GM18508 (cell line): ENCODE measurements at regions not wholly inside any gene's neighbourhood (a gene's known extent, or its start where the extent isn't known, plus 50 kb on each side); places are given as distances from the start of the nearest gene placed in this dataset.

Experiments
- ATAC-seq: cut with Tn5 transposase; IDR thresholded peaks from one replicate; pipeline ENCODE4 v1.9.1; 2021; ENCODE audit warnings: moderate number of reproducible peaks; ENCODE audit not compliant: insufficient read depth, unreplicated experiment

DNA sequence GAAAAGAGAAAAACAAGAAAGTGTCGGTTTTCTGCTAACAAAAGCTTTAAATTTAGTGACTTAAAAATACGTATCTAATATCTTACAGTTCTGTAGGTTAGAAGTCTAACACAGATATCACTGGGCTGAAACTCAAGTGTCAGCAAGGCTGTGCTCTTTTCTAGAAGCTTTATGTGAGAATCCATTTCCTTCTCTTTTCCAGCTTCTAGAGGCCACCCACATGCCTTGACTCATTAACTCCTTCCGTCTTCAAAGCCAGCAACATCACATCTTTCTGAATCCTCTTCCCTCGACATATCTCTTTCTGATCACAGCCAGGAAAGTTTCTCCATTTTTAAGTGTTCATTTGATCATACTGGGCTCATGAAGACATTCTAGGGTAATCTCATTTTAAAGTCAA is 262.0 kb downstream of the MAFB start:
- no peak for ATAC-seq

DNA sequence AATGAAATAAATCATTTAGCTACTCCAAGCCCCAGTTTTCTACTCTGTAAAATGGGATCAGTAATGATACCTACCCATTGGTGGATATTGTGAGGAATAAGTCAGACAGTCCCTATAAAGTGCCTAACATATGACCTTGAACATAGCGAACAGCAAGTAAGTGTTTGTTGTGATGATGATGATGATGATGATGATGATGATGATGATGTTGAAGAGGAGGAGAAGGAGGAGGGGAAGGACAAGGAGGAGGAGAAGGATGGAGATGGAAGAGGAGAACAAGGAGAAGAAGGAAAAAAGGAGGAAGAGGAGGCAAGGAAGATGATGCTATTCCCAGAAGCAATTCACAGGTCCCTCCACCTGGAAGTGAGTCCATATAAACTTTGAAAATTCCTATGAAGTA is 264.3 kb downstream of the MAFB start:
- ATAC-seq: no peak

DNA sequence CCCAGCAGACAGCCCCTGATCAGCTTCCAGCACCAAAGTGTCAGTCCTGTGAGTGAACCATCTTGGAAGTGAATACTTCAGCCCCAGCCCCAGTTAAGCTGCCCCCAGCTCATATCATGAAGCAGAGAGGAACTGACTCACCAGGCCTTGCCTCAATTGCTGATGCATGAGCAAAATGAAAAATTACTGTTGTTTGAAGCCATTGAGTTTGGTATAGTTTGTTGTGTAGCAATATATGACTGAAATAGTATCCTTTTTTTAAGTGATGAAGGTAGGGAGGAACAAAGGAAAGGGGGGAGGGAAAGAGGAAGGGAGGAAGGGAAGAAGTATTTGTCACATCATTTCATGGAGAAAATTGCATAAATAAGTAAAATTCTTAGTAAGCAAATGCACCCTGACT is 266.4 kb downstream of the MAFB start:
- no peak for ATAC-seq

DNA sequence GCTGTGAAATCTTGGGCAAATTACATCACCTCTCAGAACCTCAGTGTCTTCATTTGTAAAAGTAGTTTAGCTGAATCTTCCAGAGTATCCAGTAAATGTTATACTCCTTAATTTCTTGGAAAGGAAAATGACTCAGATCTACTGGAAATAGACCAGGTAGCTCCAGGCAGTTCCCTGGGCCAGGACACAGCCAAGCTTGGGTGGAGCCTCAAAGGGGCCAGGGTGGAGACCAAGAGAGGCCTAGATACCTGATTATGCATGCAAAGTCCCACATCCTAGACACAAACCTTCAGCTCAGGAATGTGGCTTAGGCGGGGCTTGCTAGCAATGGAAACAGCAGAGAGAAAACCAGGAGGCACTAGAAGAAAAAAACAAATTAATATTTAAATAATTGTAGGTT is 272.8 kb downstream of the MAFB start:
- no peak for ATAC-seq

DNA sequence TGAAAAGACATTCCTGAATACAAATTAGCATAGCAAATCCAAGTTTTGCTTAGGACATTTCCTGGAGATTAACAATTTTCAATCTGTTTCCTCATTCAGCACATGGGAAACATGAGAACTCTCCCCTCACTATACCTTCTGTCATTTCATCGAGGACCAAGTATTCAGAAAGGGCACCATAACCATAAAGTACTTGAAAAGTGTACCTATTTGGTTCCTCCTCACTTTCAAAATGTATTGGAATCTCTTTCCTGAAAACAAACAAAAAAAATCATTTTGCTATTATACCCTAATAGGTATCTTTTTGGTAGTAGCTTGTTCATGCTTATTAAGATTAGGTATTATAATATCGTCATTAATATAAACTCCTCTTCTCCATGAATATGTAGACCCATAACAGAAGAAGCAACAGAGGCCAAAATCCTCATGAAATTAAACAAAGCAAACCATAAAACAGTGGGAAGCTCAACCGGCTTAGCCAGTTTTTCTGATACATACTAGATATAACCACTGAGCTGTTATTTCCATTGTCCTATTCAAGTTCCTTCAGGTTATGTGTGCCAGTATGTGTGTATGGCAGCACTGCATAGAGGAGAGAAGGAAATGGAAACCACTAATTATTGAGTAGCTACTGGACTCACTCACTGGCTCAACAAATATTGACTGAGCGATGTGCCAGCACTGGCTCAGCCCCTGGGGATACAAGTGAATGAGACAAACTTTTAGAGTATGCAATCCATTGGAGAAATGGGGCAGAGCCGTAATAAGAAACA is 274.0 kb downstream of the MAFB start:
- ATAC-seq: no peak

DNA sequence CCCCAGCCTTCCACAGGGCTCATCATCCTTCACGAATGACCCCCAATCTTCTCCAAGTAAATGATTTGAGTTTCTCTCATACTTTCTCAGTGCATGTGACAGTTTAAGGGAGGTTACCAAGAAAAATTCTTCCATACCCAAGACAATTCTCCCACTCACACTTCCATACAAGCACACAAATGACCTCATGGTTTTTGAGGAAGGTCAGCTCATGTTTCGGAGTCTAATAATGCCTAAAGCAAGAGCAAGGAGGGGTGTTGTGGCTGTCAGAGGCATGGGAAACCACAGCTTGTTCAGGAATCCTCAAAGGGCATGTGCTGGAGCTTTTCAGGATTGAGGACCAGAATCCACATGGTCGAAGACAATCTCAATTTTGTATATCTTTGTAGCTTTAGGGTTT is 279.0 kb downstream of the MAFB start:
- ATAC-seq: no peak

DNA sequence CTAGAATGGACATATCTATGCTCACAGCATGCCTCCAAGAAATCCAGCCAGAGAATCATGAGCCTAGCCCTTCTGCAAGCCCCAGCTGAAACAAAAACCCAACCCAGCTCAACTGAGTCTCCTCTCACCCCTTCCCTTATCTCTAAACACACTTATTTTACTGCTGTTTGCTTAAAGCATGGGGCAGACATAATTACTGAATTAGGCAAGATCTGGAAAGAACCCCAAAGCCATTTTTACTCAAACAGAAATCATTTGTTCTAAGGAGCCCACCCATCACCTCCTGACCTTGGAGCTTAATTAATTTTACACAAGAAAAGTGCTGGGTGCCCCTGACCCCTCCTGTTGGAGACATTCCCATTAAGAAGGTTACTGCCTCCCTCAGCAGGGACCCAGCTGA is 291.6 kb downstream of the MAFB start:
- no peak for ATAC-seq

DNA sequence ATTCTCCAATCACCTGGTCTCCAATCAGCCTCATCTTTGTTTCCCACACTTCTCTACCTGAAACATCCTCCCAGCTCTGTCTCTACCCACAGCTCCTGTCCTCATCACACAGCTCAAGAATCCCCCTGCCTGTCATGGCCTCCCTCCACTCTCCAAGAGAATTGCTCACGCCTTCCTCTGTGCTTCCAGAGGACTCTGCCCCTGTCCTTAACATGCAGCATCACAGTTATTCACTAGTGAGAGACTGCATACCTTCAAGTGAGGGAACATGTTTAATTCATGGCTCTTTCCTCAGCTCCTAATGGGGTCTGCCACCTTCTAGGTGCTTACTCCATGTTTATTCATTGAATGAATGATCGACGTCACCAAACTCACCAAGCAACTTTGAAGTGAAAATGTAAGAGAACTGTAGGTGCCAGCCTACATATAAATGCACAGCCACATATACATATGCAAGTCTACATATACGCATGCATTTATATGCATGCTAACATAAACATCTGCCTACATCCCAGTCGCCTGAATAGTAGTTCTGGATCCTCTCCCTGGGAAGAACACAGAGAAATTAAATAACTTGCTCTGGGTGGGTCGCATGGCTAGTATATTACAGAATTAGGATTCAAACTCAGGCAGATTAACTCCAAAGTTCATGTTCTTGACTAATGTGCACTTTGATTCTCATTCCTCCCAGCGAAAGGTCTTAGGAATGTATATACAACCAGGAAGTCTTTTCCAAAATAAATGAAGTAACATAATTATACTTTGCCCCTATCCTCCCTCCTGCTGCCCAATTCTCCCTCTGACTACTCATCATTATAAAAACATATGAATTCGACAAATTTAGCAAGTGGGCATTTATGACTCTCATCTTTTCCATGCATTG is 295.6 kb downstream of the MAFB start:
- no peak for ATAC-seq

DNA sequence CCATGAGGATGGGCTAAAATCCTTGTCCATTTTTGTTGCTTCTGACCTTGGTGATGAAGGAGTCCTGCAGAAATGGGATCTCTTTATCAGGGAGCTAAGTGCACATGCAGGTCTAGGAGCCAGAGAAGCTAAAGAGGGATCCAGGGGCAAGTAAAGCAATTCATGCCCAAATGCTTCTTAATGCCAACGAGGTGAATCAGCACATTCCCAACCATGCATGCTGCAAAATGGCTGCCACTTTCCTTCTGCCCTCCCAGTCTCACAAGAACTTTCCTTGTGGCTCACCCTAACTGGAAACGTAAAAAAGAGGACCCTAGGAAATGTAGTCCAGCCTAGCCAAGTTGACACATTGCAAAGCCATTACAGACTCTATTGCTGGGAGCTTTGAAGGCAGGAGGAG is 298.4 kb downstream of the MAFB start:
- no peak for ATAC-seq

DNA sequence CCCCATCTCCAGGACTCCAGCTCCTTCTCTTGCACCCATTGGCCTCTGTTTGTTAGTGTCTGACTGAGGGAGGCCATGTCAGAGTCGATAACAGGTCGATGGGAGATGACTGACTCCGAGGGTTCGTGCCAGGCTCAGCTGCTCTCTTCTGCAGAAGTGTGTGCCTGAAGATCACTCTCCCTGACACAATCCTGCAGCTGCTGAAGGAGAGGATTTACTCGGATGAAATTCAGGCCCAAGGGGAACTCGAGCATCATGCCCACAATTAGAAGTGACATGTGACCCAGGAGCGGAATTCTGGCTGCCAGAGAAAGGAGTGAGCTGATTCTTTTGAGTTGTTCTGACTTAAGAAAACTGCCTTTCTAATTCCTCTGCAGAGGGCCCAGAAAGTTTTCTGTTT is 318.2 kb downstream of the MAFB start:
- ATAC-seq: no peak

DNA sequence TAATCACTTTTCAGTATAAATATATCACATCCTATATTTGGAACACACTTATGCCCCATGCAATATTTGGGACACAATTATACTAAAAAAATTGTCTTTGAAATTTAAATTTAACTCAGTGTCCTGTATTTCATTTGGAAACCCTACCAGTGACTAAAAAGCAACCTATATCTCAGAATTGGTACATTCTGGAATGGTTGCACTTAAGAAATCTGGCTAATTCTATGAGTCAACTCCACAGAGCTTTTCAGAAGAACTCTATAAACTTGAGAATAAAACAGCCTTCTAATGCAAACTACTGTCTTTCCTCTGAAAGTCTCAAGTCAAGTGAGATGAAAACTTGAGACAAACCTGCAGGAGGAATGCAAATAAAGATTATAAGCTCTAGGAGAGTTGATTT is 320.2 kb downstream of the MAFB start:
- ATAC-seq: no peak

DNA sequence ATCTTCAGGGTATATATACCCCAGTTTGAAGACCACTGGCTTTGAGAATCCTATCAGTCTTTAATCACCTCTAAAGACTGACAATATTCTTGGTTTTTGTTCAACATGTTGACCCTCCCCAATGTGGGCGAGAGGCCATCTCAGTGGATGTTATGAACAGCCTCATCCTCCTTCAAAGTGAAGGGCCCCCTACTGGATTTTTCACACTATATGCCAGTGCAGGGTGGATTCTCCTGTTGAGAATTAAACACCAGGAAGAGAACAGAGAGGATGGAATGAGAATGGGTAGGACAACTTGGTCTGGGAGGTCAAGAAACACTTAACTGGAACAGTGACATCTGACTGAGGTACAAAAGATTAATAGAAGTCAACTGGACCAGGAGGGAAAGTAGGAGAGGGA is 327.1 kb downstream of the MAFB start:
- ATAC-seq: no peak

DNA sequence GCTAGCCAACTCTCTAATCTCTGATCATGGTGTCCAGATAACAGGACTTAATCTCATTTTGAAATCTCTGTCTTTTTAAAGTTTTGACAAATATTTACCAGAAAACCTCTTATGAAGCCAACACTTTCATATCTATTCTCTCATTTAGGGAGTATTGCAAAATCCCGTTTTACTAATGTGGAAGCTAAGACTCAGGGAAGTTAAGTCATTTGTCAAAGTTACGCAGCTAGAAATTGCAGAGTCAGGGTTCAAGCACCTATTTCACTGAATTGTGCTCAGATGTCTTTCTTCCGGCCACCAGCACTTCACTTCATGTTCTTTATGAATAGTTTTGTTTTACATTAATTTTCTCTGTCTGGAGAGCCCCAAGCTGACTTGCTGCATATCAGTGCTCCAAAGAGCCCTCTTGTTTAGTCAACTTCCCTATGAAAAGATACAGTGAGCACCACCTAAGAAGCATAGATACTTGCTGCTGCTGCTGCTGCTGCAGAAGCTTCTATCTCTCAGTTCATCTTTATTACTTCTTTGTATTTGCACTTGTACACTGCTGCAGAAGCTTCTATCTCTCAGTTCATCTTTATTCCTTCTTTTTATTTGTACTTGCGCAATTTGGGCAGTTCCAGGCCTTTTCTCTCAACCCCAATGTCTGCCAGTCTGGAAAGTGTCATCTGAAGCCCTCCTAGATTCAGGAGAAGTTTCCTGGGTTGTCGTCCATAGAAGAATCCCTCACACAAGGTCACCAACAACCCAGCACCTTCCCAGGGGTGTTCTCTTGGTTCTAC is 329.7 kb downstream of the MAFB start:
- ATAC-seq: no peak

DNA sequence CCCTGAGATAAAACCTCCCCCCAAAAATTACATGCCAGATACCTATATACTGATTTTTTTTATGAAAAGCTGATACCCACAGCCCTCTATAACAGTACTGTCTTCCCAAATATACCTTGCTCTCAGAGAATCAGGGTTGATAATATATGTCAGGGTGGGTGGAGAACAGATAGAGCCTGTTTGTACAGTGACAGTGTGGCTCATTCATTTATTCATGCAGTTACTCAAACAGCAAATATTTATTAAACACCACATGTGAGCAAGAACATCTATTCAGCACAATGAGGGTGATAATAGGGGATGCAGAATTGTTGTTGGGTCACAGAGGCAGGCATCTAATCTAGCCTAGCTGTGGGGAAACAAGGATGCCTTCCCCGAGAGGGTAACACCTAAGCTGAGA is 334.2 kb downstream of the MAFB start:
- no peak for ATAC-seq

DNA sequence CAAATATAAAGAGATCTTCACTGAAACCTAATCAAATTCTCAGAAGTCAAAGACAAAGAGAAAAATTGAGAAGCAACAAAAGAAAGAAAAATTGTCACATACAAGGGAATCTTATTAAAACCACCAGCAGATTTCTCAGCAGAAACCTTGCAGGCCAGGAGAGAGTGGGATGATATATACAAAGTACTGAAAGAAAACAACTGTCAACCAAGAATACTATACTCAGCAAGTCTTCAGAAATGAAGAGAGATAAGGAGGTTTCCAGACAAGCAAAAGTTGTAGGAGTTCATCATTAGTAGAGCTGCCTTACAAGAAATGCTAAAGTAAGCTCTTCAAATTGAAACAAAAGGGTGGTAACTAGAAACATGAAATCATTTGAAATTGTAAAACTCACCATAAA is 345.6 kb downstream of the MAFB start:
- ATAC-seq: no peak

DNA sequence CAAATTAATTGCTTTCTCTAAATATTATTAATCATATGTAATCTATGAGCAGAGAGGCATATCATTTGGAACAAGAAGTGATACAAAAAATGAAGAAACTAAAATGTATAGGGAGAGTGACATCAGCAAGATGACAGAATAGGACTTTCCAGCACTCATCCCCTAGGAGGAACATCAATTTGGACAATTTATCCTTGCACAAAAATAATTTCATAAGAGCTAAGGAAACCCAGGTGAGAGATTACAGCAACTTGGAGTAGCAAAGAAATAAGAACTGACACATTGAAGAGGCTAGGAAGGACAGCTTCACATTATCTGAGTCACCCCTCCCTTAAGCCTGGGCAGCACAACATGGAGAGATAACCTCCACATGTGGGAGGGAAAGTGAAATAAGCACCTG is 347.5 kb downstream of the MAFB start:
- ATAC-seq: no peak

DNA sequence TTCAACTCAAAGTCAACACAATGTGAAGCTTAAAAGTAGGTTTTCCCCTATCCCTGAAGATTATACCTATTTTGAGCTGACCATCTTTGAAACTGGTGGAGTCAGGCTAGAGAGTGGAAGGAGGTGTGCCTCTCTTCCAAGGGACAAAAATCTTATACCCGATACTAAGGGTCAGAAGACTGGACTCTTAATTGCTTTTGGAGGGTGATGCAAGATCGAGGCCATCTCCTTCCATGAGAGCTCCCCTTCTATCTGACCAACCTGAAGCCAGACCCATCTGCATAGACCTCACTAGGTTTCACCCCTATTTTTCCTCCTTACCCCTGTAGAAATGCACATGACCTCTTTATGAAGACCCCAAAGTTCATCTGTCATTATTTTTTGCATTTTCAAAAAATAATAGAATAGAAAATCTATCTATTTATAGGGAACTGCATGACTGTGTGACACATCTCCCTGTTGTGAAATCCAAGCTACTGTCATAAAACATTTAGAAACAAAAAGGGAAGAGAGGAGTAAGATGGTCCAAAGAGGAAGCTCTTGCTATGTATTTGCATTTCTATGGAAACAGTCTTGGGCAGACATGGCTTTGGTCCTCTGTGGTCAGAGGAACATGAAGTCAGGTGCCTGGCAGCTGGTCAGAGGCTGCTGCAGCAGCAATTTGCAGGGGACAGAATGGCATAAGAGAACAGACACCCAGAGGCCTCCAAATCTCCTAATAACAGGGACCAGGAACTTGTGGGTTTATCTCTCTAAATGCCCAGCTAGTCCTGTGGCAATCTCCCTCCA is 349.2 kb downstream of the MAFB start:
- no peak for ATAC-seq

DNA sequence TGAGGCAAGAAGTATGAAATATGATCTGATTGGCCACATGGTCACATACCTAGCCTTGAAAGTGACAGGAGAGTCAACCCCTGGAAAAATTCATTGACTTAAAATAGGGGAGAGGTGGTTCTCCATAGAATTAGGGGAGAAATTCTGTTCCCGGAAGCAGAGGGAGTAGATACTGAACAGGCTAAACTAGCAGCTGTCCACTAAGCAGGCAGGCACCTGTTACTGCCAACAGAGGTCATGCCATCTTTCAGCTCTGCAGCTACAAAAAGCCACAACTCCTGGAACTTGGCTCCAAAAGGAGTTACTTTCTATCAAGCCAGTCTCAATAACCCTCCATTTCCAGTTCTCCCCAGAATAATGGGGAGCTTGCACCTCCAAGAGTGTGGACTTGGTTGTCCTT is 352.5 kb downstream of the MAFB start:
- ATAC-seq: no peak

DNA sequence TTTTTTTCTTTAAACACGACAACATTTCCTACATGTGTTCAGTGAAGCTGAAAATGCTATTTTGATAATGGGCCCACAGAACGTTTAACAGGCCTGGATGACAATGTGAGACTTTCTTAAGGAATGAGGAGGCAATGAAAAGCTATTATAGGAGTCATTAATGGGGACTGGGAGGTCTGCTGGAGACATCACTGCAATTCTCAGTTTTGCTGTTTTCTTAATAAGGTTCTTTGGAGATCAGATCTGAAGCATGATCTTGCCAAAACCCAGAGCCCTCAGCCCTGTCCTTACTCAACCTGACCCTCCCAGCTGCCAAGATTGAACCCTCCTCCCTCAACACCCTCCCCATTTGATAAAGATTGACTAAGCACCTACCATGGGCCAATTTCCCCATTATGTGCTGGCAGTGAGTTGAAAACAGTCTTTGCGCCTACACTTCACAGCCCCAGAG is 353.1 kb downstream of the MAFB start:
- no peak for ATAC-seq

DNA sequence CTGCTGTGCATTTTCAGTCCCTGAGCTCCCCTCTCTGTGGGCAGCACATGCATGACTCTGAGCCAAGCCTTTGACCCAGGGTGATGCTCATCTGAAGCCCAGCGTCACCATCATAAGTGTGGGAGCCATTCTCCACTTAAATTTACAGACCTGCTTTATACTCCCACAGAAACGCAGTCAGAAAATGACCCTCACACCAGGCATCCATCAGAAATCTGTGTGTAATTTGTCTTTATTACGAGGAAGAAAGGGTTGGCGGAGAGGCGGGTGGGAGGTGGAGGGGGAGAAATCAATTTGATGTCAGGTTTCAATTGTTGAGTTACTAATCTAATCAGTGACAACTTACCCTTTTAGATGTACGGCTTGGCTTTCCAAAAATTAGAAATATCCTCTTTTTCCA is 353.6 kb downstream of the MAFB start:
- no peak for ATAC-seq
